Left cardiac atrium (tissue), 4 donors: ENCODE measurements at regions not wholly inside any gene's neighbourhood (a gene's known extent, or its start where the extent isn't known, plus 50 kb on each side); places are given as distances from the start of the nearest gene placed in this dataset.

Experiments
- ATAC-seq, 2 donors: fragments of 200-7000 bp; cut with Tn5 transposase; one replicate each; pipeline ENCODE4 v1.9.1; 2020; ENCODE audit warnings: mild to moderate bottlenecking in 2 of 2, moderate library complexity in 2 of 2
- DNase-seq: peaks from one replicate; pipeline ENCODE4 v3.0.0-alpha.2; 2020
- intact Hi-C, 2 donors: fragments of 100-400 bp; cut with DNase I; formaldehyde crosslinking; loops; one replicate each; pipeline versions ENCODE4 v1.14.1 to v1.15.1; 2022 to 2023
- donor health status: DM: no; HTN: yes; CAD: no.
- donor health status: DM: no; HTN: yes; CAD: no; lungs with severe emphysema.
- donor health status: DM: yes; HTN: yes; CAD: no.
- donor health status: Dilated cardiomyopathy.

DNA sequence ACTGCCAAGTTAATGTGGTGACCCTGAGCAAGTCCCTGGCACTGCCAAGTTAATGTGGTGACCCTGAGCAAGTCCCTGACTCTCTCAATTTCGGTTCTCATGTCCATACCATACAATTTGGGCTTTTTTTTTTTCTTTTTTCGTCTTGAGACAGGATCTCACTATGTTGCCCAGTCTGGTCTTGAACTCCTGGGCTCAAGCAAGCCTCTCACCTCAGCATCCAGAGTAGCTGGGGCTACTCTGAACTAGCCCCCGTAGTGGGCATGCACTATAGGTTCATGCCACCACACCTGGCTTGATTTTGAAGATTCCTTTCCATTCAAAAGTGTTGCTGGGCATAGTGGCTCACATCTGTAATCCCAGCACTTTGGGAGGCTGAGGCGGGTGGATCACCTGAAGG is 100.0 kb upstream of the FOXP4 start:
- DNase-seq = no peak
- ATAC-seq = no peak
- intact Hi-C loops = no loop called here

DNA sequence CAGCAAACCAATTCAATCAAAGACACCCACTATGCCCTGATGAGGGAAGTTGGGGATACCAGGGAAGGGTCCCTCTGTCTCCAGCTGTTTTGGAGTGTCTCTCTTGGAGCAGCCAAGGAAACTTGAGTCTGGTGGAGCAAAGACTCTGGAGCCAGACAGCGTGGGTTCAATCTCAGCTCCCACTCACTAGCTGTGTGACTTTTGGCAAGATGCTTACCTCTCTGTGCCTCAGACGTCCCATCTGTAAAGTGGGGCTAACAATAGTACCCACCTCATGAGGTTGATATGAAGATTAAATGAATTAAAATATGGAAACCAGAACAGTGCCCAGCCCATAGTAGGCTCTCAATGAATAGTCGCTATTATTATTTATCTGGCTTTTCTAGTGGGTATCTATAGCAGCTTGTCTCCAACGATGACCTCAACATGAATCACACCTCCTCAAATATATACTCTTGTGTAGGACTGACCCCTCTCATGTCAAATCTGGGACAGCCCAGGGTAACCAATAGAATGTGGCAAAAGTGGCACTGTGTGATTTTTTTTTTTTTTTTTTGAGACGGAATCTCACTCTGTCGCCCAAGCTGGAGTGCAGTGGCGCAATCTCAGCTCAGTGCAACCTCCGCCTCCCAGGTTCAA is 99.2 kb upstream of the FOXP4 start:
- no peak for ATAC-seq
- DNase-seq = no peak
- intact Hi-C loops = no loop called here

- no peak for DNase-seq
- intact Hi-C loops = no loop called here
- no peak for ATAC-seq
Measured at GRCh38 chr6:41448256-41448655, 97.9 kb upstream of the FOXP4 start.

DNA sequence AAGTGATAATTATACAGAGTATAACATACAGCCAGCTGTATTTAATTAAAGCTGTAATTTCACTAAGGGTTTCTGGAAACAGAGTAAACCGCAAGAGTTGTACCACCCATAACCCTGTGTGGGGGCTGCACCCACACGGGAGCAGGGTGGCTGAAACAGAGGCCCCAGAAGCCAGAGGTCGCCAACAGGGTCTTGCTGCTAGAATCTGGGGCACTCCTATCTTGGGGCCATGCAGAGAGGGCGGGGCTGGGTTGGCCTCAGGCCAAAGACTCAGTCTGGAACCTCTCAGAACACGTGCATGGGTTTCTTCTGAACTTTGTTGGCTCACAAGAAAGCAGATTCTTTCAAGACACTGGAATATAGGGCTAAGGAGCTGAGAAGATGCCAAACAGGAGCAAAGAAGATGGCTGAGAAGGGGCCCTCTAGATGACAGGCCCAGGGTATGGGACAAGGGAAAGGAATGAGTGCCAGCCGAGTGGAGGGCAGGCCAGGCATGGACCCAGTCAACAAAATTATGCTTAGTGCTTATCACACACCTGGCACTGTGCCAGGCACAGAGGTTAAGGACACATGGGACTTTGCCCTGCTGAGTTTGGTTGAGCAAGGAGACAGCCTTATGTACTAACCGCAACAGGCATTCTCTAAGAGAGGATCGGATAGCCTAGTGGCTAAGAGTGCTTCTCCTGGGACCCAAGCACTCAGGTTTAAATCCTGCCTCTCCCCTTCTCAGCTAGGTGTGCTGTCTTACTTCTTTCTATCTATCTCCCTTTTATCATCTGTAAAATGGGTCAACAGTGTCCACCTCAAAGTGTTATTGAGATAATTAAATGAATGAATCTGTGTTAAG is 96.6 kb upstream of the FOXP4 start:
- ATAC-seq = peak; percentile 25 to 46
- peak; percentile 39 for DNase-seq
- intact Hi-C loops = no loop called here

- no peak for ATAC-seq
- intact Hi-C loops = no loop called here
- DNase-seq = no peak
Measured at GRCh38 chr6:41450581-41450980, 95.6 kb upstream of the FOXP4 start.

DNA sequence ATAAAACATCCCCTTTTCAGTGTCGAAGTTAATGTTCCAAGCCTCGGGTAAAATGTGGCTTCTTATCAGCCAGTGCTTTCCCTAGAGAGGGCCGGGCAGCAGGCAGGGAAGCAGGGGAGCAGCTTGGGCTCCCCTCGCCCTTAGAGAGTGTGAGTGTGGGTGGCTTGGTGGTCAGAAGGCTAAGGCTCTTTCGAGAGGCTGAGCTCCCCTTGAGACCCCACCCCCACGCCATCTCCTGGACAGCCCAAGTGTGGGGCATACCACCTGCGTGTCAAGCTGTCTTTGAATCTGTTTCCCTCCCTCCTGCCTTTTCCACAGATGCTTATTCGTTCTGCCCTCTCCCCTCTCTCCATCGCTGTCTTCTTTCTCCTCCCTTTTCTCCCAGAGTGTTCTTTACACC is 95.1 kb upstream of the FOXP4 start:
- ATAC-seq (peak; percentile 37 to 60), DNase-seq (no peak)
- intact Hi-C loops = no loop called here

GRCh38 chr6:41451515-41452163 is 94.5 kb upstream of the FOXP4 start:
- intact Hi-C loops = no loop called here
- DNase-seq = peak; percentile 33
- ATAC-seq = peak; percentile 72 to 76

- no peak for ATAC-seq
- intact Hi-C loops = no loop called here
- DNase-seq = no peak
Measured at GRCh38 chr6:41452763-41453162, 93.4 kb upstream of the FOXP4 start.

GRCh38 chr6:41453244-41453643 is 92.9 kb upstream of the FOXP4 start:
- DNase-seq = no peak
- intact Hi-C loops = no loop called here
- ATAC-seq = no peak

DNA sequence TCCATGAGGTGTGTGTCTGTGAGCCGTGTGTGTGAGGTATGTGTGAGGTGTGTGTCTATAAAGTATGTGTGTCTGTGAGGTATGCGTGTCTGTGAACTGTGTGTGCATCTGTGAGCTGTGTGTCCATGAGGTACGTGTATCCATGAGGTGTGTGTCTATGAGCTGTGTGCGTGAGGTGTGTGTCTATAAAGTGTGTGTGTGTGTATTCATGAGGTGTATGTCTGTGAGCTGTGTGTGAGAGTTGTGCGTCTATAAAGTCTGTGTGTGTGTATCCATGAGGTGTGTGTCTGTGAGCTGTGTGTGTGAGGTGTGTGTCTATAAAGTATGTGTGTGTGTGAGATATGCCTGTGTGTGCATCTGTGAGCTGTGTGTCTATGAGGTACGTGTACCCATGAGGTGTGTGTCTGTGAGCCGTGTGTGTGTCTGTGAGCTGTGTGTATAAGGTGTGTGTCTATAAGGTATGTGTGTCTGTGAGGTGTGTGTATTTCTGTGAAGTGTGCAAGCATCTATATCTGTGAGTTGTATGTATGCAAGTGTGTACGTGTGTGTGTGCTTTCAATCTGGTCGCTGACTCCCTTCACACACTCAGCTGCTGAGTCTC is 91.9 kb upstream of the FOXP4 start:
- DNase-seq (no peak), ATAC-seq (no peak)
- intact Hi-C loops = no loop called here

DNA sequence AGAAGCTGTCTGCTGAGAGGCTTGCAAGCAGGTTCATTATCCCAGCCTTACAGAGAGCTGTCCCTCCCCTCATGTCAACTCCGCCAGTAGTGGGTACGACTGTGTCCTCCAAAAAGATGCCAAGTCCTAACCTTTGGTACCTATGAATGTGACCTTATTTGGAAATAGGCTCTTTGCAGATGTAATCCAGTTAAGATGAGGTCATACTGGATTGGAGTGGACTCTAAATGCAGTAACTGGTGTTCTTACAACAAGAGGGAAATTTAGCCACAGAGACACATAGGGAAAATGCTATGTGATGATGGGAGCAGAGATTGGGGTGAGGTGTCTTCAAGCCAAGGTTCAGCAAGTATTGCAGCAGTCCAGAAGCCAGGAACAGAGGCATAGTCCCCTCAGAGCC is 90.8 kb upstream of the FOXP4 start:
- intact Hi-C loops = no loop called here
- DNase-seq (no peak), ATAC-seq (no peak)

DNA sequence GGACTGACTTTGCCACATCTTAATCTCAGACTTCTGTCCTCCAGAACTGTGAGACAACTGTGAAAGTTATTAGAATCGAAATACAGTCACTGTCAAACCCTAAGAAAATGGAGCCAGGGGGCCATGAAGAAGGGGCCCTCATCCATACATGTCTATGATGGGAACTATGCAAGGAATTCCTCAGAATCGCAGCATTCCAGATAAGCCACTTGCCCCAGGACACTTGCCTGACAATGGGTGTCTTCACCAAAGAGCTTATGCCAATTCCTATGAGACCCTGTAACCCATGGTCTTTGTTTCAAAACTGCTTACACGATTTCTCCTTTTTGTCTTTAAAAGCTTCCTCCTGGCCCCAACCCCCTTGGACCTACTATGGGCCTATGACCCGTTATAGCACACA is 90.4 kb upstream of the FOXP4 start:
- ATAC-seq = no peak
- intact Hi-C loops = no loop called here
- no peak for DNase-seq

GRCh38 chr6:41457303-41457670 is 88.9 kb upstream of the FOXP4 start:
- intact Hi-C loops = no loop called here
- ATAC-seq = no peak
- no peak for DNase-seq

DNA sequence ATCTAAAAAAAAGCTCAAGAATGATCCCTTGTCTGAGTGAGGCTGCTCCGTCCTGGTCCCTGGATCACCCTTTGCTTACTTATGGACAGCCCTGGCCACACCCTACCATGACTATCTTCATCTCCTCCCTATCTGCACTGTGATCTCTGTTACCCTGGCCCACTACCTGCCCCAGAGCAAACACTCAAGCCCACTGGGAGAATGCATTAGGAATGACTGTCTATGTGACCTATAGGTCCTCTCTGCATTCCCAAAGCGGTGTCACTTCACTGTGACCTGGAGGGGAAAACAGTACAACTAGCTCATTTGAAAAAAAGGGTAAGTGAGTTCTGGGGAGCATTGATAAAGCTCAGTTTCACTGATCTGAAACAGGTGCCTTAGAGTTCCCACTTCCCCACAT is 86.4 kb upstream of the FOXP4 start:
- DNase-seq (no peak), ATAC-seq (no peak)
- intact Hi-C loops = no loop called here

GRCh38 chr6:41460742-41461336 is 85.3 kb upstream of the FOXP4 start:
- ATAC-seq (no peak), DNase-seq (no peak)
- intact Hi-C loops = no loop called here

- no peak for DNase-seq
- intact Hi-C loops = loop anchor here in 1 of 2 donors (2.0 kb wide), 1 partner anchor 131 kb away; no protein-coding TSS in a partner anchor
Measured at GRCh38 chr6:41462033-41462432, 84.1 kb upstream of the FOXP4 start.

DNA sequence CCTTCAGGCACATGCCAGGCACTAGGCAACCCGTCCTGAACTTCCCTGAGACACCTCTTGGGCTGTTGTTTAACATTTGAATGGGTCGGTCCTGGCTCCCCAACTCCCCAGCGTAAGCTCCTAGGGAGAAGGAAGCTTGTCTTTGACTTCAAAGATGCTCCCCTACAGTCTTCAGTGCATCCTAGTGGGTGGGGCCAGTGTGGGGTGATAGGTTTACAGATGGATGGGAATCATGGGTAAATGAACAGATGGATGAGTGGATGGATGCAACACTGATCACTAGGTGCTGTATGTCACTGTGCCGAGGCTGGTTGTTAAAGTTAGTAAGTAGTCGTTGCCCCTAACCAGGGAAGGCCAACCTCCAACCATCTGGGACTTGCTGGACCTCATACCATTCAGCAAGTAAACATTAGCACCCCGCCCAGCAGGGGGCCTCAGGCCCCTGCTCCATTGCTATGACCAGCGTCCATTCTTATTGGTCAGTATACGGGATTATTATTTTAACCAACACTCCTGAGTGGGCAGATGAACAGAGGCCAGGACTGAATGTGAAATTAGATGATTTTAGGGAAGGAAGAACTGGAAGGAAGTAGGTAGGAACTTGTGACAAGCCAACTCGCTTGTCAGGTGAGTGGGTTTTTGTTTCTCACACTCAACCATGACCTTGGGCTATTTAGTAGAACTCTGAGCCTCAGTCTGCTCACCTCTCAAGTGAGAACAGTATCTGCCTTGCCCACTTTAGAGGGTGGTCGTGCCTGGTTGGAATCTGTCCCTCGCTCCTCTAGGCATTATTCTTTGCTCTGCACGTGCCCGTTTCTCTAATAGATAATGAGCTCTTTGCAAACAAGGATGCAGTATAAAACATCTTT is 82.9 kb upstream of the FOXP4 start:
- DNase-seq = peak; percentile 74
- intact Hi-C loops = loop anchor here (1.0 to 2.0 kb wide), 2 partner anchors 129 to 130 kb away; no protein-coding TSS in a partner anchor
- ATAC-seq = peak; percentile 92 to 94

More at GRCh38 chr6:41462033-41462432, 84.1 kb upstream of the FOXP4 start:
- ATAC-seq = no peak

- ATAC-seq (no peak), DNase-seq (no peak)
- intact Hi-C loops = no loop called here
Measured at GRCh38 chr6:41464019-41464418, 82.2 kb upstream of the FOXP4 start.

- no peak for DNase-seq
- no peak for ATAC-seq
- intact Hi-C loops = no loop called here
Measured at GRCh38 chr6:41464481-41464880, 81.7 kb upstream of the FOXP4 start.
